Panc1 (cell line): ENCODE measurements at regions not wholly inside any gene's neighbourhood (a gene's known extent, or its start where the extent isn't known, plus 50 kb on each side); places are given as distances from the start of the nearest gene placed in this dataset.

Experiments used
- ATAC-seq: fragments of 200-7000 bp; cut with Tn5 transposase; 2 replicates; pipeline ENCODE4 v1.9.1; 2020; ENCODE audit warnings: mild to moderate bottlenecking, moderate library complexity
- BruUV-seq: library from RNA; stranded (reverse); fragments of 400-500 nt; replicated peaks from 2 replicates; lab custom pipeline; 2021; lab: Mats Ljungman, UMichigan
- CTCF ChIA-PET: fragments of 300-600 bp; sonication (Branson Sonifier 250); formaldehyde crosslinking; loops from one replicate; lab custom pipeline; 2022; ENCODE audit warnings: antibody characterized with exemption; lab: Charles Lee
- POLR2A ChIA-PET: fragments of 300-600 bp; sonication (Branson Sonifier 250); formaldehyde crosslinking; loops from one replicate; lab custom pipeline; 2022; ENCODE audit warnings: antibody characterized with exemption; lab: Charles Lee
- DNase-seq: peaks from one replicate; pipeline ENCODE4 v3.0.0-alpha.2; 2010; ENCODE audit warnings: low read depth, low spot score
- H3K27ac ChIP-seq: 2 replicates; pipeline ENCODE4 v1.5.1; 2011; ENCODE audit warnings: mild to moderate bottlenecking, low read length, inconsistent platforms
- H3K27me3 ChIP-seq: fragments of 200-500 bp; sonication (Bioruptor generic); 2 replicates; pipeline ENCODE4 v1.6.0; 2014; ENCODE audit warnings: low read length, inconsistent platforms; ENCODE audit not compliant: control insufficient read depth, insufficient read depth
- H3K36me3 ChIP-seq: fragments of 200-500 bp; sonication (Bioruptor generic); 2 replicates; pipeline ENCODE4 v1.5.1; 2014; ENCODE audit warnings: inconsistent platforms, mild to moderate bottlenecking, low read length, moderate library complexity; ENCODE audit not compliant: control insufficient read depth, insufficient read depth
- H3K4me1 ChIP-seq: 2 replicates; pipeline ENCODE4 v1.5.1; 2011; ENCODE audit warnings: inconsistent platforms, mild to moderate bottlenecking, low read length, moderate library complexity; ENCODE audit not compliant: control insufficient read depth, insufficient read depth
- H3K4me3 ChIP-seq, 2 experiments: 2 replicates each; pipeline ENCODE4 v1.5.1; 2011 to 2012; ENCODE audit warnings: low read depth in 2 of 2, low read length in 2 of 2, mild to moderate bottlenecking in 2 of 2, inconsistent platforms in 1 of 2, moderate library complexity in 1 of 2
- H3K9me3 ChIP-seq: fragments of 200-500 bp; sonication (Bioruptor generic); 2 replicates; pipeline ENCODE4 v1.5.1; 2014; ENCODE audit warnings: low read depth, mild to moderate bottlenecking, inconsistent platforms, low read length, moderate library complexity; ENCODE audit not compliant: control insufficient read depth, insufficient read depth
- CTCF ChIP-seq: fragments of 450-650 bp; IDR thresholded peaks from 2 replicates; pipeline ENCODE4 v1.5.1; 2017; ENCODE audit warnings: mild to moderate bottlenecking
- POLR2AphosphoS5 ChIP-seq: IDR thresholded peaks from 2 replicates; pipeline ENCODE4 v1.6.1; 2012; ENCODE audit warnings: mild to moderate bottlenecking, low read depth, low read length, moderate library complexity
- REST ChIP-seq, 2 experiments: IDR thresholded peaks; 2 replicates each; pipeline ENCODE4 v1.6.1; 2011 to 2012; ENCODE audit warnings: low read depth in 2 of 2, control low read depth in 1 of 2, low read length in 1 of 2, mild to moderate bottlenecking in 1 of 2, moderate library complexity in 1 of 2; ENCODE audit not compliant: insufficient read depth in 1 of 2
- SIN3A ChIP-seq: IDR thresholded peaks from 2 replicates; pipeline ENCODE4 v1.6.1; 2012; ENCODE audit warnings: low read depth, mild to moderate bottlenecking, low read length, moderate library complexity, borderline replicate concordance; ENCODE audit not compliant: insufficient read depth
- TCF7L2 ChIP-seq: IDR thresholded peaks from 2 replicates; pipeline ENCODE4 v1.6.1; 2011; ENCODE audit warnings: mild to moderate bottlenecking, low read depth, low read length, inconsistent platforms
- in situ Hi-C: cut with HindIII; loops from 2 replicates; pipeline ENCODE4 v1.10.0; 2016; ENCODE audit warnings: low sequenced_read_pairs, low pct_unique_long_range_greater_than_20kb
- intact Hi-C: fragments of 100-400 bp; cut with micrococcal nuclease; formaldehyde crosslinking; loops from one replicate; pipeline ENCODE4 v1.10.0; 2022; ENCODE audit not compliant: unreplicated experiment

- TF ChIP-seq CTCF (no peak), POLR2AphosphoS5 (no peak), TCF7L2 (no peak), REST (IDR thresholded peaks at IDR 0.05; ENCODE audit: insufficient read depth in 1 of 2, low read depth in 2 of 2, low read length in 1 of 2) (no peak), SIN3A (no peak)
- DNase-seq (no peak), ATAC-seq (no peak)
- Histone ChIP-seq H3K36me3 (no peaks in the 10 kb centered on the region), H3K4me1 (no peaks in the 10 kb centered on the region), H3K27ac (no peak overlapping the region), H3K27me3 (no peaks in the 10 kb centered on the region), H3K4me3 (no peak overlapping the region), H3K9me3 (no peaks in the 10 kb centered on the region)
- BruUV-seq, result no TSS peak
- in situ Hi-C loops (no loop called here), intact Hi-C loops (no loop called here)
- ChIA-PET POLR2A (no interaction called here), CTCF (no interaction called here)
Measured at GRCh38 chr13:82245860-82246259, 1636.4 kb downstream of the SLITRK1 start.

GRCh38 chr13:82224806-82225205, 1657.5 kb downstream of the SLITRK1 start:
- TF ChIP-seq POLR2AphosphoS5, result no peak
- ChIA-PET POLR2A (no interaction called here), CTCF (no interaction called here)
- Histone ChIP-seq H3K9me3 (no peaks in the 10 kb centered on the region), H3K36me3 (no peaks in the 10 kb centered on the region), H3K27me3 (no peaks in the 10 kb centered on the region), H3K27ac (no peak overlapping the region), H3K4me3 (no peak overlapping the region), H3K4me1 (no peaks in the 10 kb centered on the region)
- no TSS peak for BruUV-seq
- no peak for DNase-seq
- in situ Hi-C loops (no loop called here), intact Hi-C loops (no loop called here)
- no peak for ATAC-seq

GRCh38 chr13:82221621-82222020, 1660.7 kb downstream of the SLITRK1 start:
- TF ChIP-seq POLR2AphosphoS5 (no peak), CTCF (no peak), SIN3A (no peak)
- BruUV-seq, result no TSS peak
- ATAC-seq, result no peak
- Histone ChIP-seq H3K27ac (no peak overlapping the region), H3K27me3 (no peaks in the 10 kb centered on the region), H3K9me3 (no peaks in the 10 kb centered on the region), H3K4me3 (no peak overlapping the region), H3K4me1 (no peaks in the 10 kb centered on the region), H3K36me3 (no peaks in the 10 kb centered on the region)
- intact Hi-C loops (no loop called here), in situ Hi-C loops (no loop called here)
- no peak for DNase-seq
- POLR2A ChIA-PET, result no interaction called here
- CTCF ChIA-PET, result no interaction called here
